Mucosa of descending colon (tissue), 3 donors: ENCODE measurements at regions not wholly inside any gene's neighbourhood (a gene's known extent, or its start where the extent isn't known, plus 50 kb on each side); places are given as distances from the start of the nearest gene placed in this dataset.

Experiments
- ATAC-seq: fragments of 200-7000 bp; cut with Tn5 transposase; one replicate; pipeline ENCODE4 v1.9.1; 2020; ENCODE audit warnings: mild to moderate bottlenecking, moderate library complexity
- DNase-seq, 3 donors: peaks; one replicate each; pipeline ENCODE4 v3.0.0-alpha.2; 2020
- H3K36me3 ChIP-seq: fragments of 200-600 bp; one replicate; pipeline ENCODE4 v1.8.0; 2021; ENCODE audit warnings: low read depth, mild to moderate bottlenecking
- H3K4me1 ChIP-seq: fragments of 200-600 bp; one replicate; pipeline ENCODE4 v1.8.0; 2021; ENCODE audit warnings: low read depth, mild to moderate bottlenecking
- H3K4me3 ChIP-seq: fragments of 200-600 bp; one replicate; pipeline ENCODE4 v1.8.0; 2021; ENCODE audit warnings: mild to moderate bottlenecking
- H3K9me3 ChIP-seq: fragments of 200-600 bp; one replicate; pipeline ENCODE4 v1.8.0; 2021; ENCODE audit warnings: mild to moderate bottlenecking
- intact Hi-C, 2 donors: fragments of 100-400 bp; cut with DNase I in 1 of 2; cut with micrococcal nuclease in 1 of 2; formaldehyde crosslinking; loops; one replicate each; pipeline versions ENCODE4 v1.11.0 to v1.11.1; 2022; cut with DNase I, micrococcal nuclease
- TF ChIP-seq, protein P1 (sequence below): fragments of 200-600 bp; IDR thresholded peaks from one replicate; pipeline ENCODE4 v1.8.0; 2022; ENCODE audit warnings: antibody characterized with exemption, mild to moderate bottlenecking
- donor health status: DM: no; HTN: no; CAD: no; lungs with moderate emphysema.
- donor health status: DM: no; HTN: no; CAD: no.
- donor health status: DM: no; HTN: yes; CAD: no.

DNA sequence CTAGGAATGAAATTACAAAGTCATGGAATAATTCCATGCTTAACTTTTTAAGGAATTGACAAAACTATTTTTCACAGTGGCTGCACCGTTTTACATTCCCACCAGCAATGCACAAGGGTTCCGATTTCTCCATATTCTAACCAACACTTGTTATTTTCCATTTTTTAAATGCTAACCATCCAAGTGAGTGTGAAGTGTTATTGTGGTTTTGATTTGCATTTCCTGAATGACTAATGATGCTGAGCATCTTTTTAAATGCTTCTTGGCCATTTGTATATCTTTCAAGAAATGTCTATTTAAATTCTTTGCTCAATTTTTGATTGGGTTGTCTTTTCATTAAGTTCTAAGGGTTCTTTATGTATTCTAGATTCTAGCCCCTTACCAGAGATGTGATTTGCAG, 479.5 kb upstream of the SMARCA2 start:
- no peak overlapping the region for H3K4me3 ChIP-seq
- no peaks in the 10 kb centered on the region for H3K9me3 ChIP-seq
- H3K36me3 ChIP-seq = no peaks in the 10 kb centered on the region
- TF ChIP-seq, protein P1, sequence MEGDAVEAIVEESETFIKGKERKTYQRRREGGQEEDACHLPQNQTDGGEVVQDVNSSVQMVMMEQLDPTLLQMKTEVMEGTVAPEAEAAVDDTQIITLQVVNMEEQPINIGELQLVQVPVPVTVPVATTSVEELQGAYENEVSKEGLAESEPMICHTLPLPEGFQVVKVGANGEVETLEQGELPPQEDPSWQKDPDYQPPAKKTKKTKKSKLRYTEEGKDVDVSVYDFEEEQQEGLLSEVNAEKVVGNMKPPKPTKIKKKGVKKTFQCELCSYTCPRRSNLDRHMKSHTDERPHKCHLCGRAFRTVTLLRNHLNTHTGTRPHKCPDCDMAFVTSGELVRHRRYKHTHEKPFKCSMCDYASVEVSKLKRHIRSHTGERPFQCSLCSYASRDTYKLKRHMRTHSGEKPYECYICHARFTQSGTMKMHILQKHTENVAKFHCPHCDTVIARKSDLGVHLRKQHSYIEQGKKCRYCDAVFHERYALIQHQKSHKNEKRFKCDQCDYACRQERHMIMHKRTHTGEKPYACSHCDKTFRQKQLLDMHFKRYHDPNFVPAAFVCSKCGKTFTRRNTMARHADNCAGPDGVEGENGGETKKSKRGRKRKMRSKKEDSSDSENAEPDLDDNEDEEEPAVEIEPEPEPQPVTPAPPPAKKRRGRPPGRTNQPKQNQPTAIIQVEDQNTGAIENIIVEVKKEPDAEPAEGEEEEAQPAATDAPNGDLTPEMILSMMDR = no peak
- DNase-seq (no peak), ATAC-seq (no peak)
- intact Hi-C loops = no loop called here
- no peaks in the 10 kb centered on the region for H3K4me1 ChIP-seq

DNA sequence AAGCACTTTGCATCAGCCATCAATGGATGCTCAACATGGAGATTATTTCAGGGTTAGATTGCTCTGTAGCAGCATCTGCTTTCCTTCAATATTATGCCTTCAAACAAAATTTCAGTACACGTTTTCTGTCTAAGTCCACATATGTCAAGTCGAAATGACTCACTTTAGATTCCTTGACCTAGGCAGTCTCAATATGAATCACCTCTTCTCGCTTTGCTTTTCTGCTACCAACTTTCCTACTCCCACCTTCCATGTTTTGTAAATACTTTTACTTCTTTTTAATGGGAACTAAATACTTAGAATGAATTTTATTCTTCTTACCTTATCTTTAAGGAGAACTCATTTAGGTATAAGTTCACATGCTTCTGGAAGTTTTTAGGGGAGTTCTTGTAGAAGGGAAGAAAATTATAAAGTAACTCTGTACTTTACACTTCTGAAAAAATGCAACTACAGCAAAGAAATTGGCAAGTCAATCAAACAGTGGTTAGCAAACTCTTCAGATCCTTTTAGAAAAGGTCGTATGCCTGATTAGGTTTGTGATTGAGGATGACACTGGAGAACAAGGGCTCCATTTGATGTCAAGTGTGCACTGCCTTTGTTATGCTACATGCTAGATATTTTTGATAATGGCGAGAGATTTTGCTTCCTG, 478.5 kb upstream of the SMARCA2 start:
- TF ChIP-seq, protein P1 = no peak
- H3K9me3 ChIP-seq = no peaks in the 10 kb centered on the region
- H3K36me3 ChIP-seq = no peaks in the 10 kb centered on the region
- ATAC-seq (no peak), DNase-seq (no peak)
- no peak overlapping the region for H3K4me3 ChIP-seq
- intact Hi-C loops = no loop called here
- no peaks in the 10 kb centered on the region for H3K4me1 ChIP-seq

GRCh38 chr9:1538301-1538700, 476.8 kb upstream of the SMARCA2 start:
- Histone ChIP-seq H3K4me1 (no peaks in the 10 kb centered on the region), H3K36me3 (no peaks in the 10 kb centered on the region), H3K4me3 (no peak overlapping the region), H3K9me3 (no peaks in the 10 kb centered on the region)
- TF ChIP-seq, protein P1 = no peak
- intact Hi-C loops = no loop called here
- ATAC-seq (no peak), DNase-seq (no peak)

- no peak for ATAC-seq
- H3K4me3 ChIP-seq = no peak overlapping the region
- TF ChIP-seq, protein P1 = no peak
- H3K4me1 ChIP-seq = no peaks in the 10 kb centered on the region
- no peaks in the 10 kb centered on the region for H3K9me3 ChIP-seq
- H3K36me3 ChIP-seq = no peaks in the 10 kb centered on the region
- no peak for DNase-seq
- intact Hi-C loops = no loop called here
Measured at GRCh38 chr9:1539216-1539615, 475.9 kb upstream of the SMARCA2 start.

DNA sequence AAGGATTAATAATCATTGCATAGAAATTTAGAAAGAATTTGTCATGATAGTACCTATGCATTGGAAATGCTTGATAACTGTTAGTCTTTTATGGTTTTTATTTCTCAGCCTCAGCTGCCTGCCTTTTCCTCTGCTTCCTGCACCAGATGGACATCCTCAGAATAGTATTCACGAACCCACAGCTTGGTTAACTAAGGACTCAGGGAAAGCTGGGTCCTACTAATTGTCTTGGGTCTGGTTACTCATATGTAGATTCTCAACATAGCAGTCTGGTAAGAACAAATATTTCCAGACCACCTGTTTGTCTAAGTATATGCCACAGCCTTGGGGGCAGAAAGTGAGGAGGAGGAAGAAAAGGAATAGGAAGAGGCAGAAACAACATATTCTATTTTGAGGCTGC, 464.5 kb upstream of the SMARCA2 start:
- no peak for DNase-seq
- no peak for ATAC-seq
- intact Hi-C loops = no loop called here
- H3K4me1 ChIP-seq = no peaks in the 10 kb centered on the region
- no peak overlapping the region for H3K4me3 ChIP-seq
- H3K9me3 ChIP-seq = no peaks in the 10 kb centered on the region
- H3K36me3 ChIP-seq = no peaks in the 10 kb centered on the region
- TF ChIP-seq, protein P1 = no peak
